ENCODE measurements at regions not wholly inside any gene's neighbourhood (a gene's known extent, or its start where the extent isn't known, plus 50 kb on each side); places are given as distances from the start of the nearest gene placed in this dataset.

DNA sequence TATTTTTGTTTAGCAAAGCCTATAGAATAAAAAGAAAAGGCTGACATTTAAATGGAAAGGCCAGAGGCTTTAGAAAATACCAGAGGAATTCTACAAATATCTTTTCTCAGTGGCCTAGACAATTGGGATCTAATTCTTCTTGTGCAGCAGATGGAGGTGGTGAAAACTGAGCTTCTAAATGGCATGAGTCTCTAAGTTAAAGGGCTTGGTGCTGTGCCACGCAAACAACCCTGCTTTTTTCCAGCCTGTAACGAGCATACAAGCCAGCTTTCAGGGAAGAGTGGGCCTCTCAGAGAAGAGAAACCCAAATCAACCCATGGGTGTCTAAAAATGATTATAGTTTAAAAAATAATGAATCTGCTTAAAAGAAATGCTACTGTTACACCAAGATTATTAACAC, 237.9 kb upstream of the NAV3 start:
- DNase-seq, result no peak
- no peaks in the 10 kb centered on the region for H3K36me3 ChIP-seq (replicated peaks in 1 of 2; ENCODE audit: control extremely low read depth in 1 of 2, control insufficient read depth in 1 of 2, extremely low read depth in 1 of 2, insufficient read depth in 2 of 2, low read length in 1 of 2)
- H4K20me1 ChIP-seq (ENCODE audit: control insufficient read depth, insufficient read depth, low read length, poor library complexity, severe bottlenecking), result no peaks in the 10 kb centered on the region
- Mint-ChIP-seq H3K4me3 (no peak overlapping the region), H3K4me1 (no peaks in the 10 kb centered on the region), H3K27me3 (no peaks in the 10 kb centered on the region), H3K27ac (no peak overlapping the region), H3K9me3 (ENCODE audit: insufficient read depth) (no peaks in the 10 kb centered on the region)
- WGBS (ENCODE audit: insufficient coverage), result no CpG with 5 or more reads among the region's 2 CpGs
- no peak overlapping the region for H3K4me2 ChIP-seq (replicated peaks; ENCODE audit: low read depth, low read length, poor library complexity, severe bottlenecking)
- no peak overlapping the region for H3K27ac ChIP-seq (ENCODE audit: low read length in 2 of 2)
- H3K9ac ChIP-seq (ENCODE audit: low read length), result no peak overlapping the region
- TF ChIP-seq, protein P1, sequence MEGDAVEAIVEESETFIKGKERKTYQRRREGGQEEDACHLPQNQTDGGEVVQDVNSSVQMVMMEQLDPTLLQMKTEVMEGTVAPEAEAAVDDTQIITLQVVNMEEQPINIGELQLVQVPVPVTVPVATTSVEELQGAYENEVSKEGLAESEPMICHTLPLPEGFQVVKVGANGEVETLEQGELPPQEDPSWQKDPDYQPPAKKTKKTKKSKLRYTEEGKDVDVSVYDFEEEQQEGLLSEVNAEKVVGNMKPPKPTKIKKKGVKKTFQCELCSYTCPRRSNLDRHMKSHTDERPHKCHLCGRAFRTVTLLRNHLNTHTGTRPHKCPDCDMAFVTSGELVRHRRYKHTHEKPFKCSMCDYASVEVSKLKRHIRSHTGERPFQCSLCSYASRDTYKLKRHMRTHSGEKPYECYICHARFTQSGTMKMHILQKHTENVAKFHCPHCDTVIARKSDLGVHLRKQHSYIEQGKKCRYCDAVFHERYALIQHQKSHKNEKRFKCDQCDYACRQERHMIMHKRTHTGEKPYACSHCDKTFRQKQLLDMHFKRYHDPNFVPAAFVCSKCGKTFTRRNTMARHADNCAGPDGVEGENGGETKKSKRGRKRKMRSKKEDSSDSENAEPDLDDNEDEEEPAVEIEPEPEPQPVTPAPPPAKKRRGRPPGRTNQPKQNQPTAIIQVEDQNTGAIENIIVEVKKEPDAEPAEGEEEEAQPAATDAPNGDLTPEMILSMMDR (IDR thresholded peaks at IDR 0.05), result no peak
- no peak for TF ChIP-seq EZH2 (IDR thresholded peaks at IDR 0.05; ENCODE audit: borderline replicate concordance, insufficient read depth, low read depth, low read length, poor library complexity, severe bottlenecking)
- no peak for ATAC-seq (ENCODE audit: low read depth)
- intact Hi-C loops (cut with micrococcal nuclease), result no loop called here
- no peaks in the 10 kb centered on the region for H3K79me2 ChIP-seq (ENCODE audit: control insufficient read depth, insufficient read depth, low read length)
- H2AFZ ChIP-seq (ENCODE audit: insufficient read depth, low read depth, low read length, poor library complexity, severe bottlenecking), result no peak overlapping the region
- no peaks in the 10 kb centered on the region for H3K9me3 ChIP-seq (ENCODE audit: control extremely low read depth in 1 of 3, control insufficient read depth in 2 of 3, insufficient read depth in 1 of 3, low read length in 2 of 3)
- ChIA-PET CTCF (no interaction called here), POLR2A (no interaction called here)
- no peaks in the 10 kb centered on the region for H3K4me1 ChIP-seq (ENCODE audit: control insufficient read depth in 2 of 2, insufficient read depth in 2 of 2, low read length in 2 of 2)
- H3K27me3 ChIP-seq (replicated peaks in 1 of 4; ENCODE audit: control extremely low read depth in 1 of 4, control insufficient read depth in 3 of 4, insufficient read depth in 4 of 4, low read length in 3 of 4), result no peaks in the 10 kb centered on the region
- H3K4me3 ChIP-seq (ENCODE audit: control extremely low read depth in 1 of 5, extremely low read depth in 1 of 5, insufficient read depth in 1 of 5, low read depth in 2 of 5, low read length in 4 of 5), result no peak overlapping the region

DNA sequence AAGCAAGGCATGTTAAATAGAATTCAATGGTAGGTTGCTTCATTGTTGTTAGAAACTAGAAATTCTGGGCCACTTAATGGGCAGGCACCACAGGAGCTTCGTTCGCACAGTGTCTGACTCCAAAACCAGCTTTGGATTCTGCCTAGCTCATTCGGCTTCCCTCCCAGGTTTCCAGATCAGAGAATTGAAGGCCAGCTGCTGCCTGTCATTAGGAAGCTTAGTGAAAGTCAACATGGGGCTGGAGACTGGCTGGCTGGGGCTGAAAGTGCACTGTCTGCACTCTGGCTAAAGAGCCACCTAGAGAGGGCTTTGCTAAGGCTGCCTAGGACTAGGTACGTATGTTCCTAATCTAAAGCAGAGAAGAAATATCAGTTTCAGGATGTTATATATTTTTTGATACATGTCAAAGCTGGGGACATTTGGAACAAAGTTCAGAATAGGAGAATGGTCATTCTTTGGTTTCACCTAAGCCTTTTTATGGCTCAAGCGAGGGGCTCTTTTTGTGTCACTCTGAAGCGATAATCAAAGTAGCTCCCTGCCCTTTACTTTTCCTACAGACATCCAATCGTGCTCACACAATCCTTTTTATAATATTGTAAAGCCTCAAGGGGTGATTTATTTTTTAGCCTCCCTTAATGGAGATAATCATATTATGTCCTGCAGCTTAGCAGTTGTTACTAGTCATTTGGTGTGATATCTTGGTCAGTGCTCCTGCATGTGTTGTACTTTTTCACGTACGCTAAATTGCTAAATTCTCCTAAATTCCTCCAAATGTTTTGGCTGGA, 238.5 kb upstream of the NAV3 start:
- Mint-ChIP-seq H3K27me3 (no peaks in the 10 kb centered on the region), H3K27ac (no peak overlapping the region), H3K9me3 (ENCODE audit: insufficient read depth) (no peaks in the 10 kb centered on the region), H3K4me3 (no peak overlapping the region), H3K4me1 (no peaks in the 10 kb centered on the region)
- no peaks in the 10 kb centered on the region for H3K4me1 ChIP-seq (ENCODE audit: control insufficient read depth in 2 of 2, insufficient read depth in 2 of 2, low read length in 2 of 2)
- TF ChIP-seq, protein P1 (IDR thresholded peaks at IDR 0.05), result no peak
- no peak for TF ChIP-seq EZH2 (IDR thresholded peaks at IDR 0.05; ENCODE audit: borderline replicate concordance, insufficient read depth, low read depth, low read length, poor library complexity, severe bottlenecking)
- ChIA-PET POLR2A (no interaction called here), CTCF (no interaction called here)
- H3K79me2 ChIP-seq (ENCODE audit: control insufficient read depth, insufficient read depth, low read length), result no peaks in the 10 kb centered on the region
- 87% methylated on average over 4 of the region's 9 CpGs for WGBS (ENCODE audit: insufficient coverage)
- H3K27ac ChIP-seq (ENCODE audit: low read length in 2 of 2), result no peak overlapping the region
- H3K4me3 ChIP-seq (ENCODE audit: control extremely low read depth in 1 of 5, extremely low read depth in 1 of 5, insufficient read depth in 1 of 5, low read depth in 2 of 5, low read length in 4 of 5), result no peak overlapping the region
- H2AFZ ChIP-seq (ENCODE audit: insufficient read depth, low read depth, low read length, poor library complexity, severe bottlenecking), result no peak overlapping the region
- no peaks in the 10 kb centered on the region for H4K20me1 ChIP-seq (ENCODE audit: control insufficient read depth, insufficient read depth, low read length, poor library complexity, severe bottlenecking)
- ATAC-seq (ENCODE audit: low read depth) (no peak), DNase-seq (no peak)
- H3K9me3 ChIP-seq (ENCODE audit: control extremely low read depth in 1 of 3, control insufficient read depth in 2 of 3, insufficient read depth in 1 of 3, low read length in 2 of 3), result no peaks in the 10 kb centered on the region
- no peaks in the 10 kb centered on the region for H3K36me3 ChIP-seq (replicated peaks in 1 of 2; ENCODE audit: control extremely low read depth in 1 of 2, control insufficient read depth in 1 of 2, extremely low read depth in 1 of 2, insufficient read depth in 2 of 2, low read length in 1 of 2)
- H3K27me3 ChIP-seq (replicated peaks in 1 of 4; ENCODE audit: control extremely low read depth in 1 of 4, control insufficient read depth in 3 of 4, insufficient read depth in 4 of 4, low read length in 3 of 4), result no peaks in the 10 kb centered on the region
- intact Hi-C loops (cut with micrococcal nuclease), result no loop called here
- no peak overlapping the region for H3K4me2 ChIP-seq (replicated peaks; ENCODE audit: low read depth, low read length, poor library complexity, severe bottlenecking)
- no peak overlapping the region for H3K9ac ChIP-seq (ENCODE audit: low read length)
